Natural killer cell (primary cell): ENCODE measurements at regions not wholly inside any gene's neighbourhood (a gene's known extent, or its start where the extent isn't known, plus 50 kb on each side); places are given as distances from the start of the nearest gene placed in this dataset.

ENCODE experiments used
- ATAC-seq, 3 donors: fragments of 150-1000 bp in 2 of 3; fragments of 200-7000 bp in 1 of 3; cut with Tn5 transposase; 1 replicate in 1 of 3; 2 replicates in 2 of 3; pipeline ENCODE4 v1.10.0; 2021; ENCODE audit warnings: mild to moderate bottlenecking in 2 of 3, moderate library complexity in 2 of 3
- DNase-seq, 2 donors: peaks; one replicate each; pipeline versions ENCODE4 v3.0.0 to v3.0.0-alpha.2; 2013 to 2021; ENCODE audit warnings: mixed read lengths in 1 of 2
- H3K27ac ChIP-seq: one replicate; pipeline ENCODE4 v1.5.1; 2013; ENCODE audit warnings: mild to moderate bottlenecking, low read length
- H3K27me3 ChIP-seq: one replicate; pipeline ENCODE4 v1.6.1; 2013; ENCODE audit warnings: low read length; ENCODE audit not compliant: control insufficient read depth, insufficient read depth
- H3K36me3 ChIP-seq: one replicate; pipeline ENCODE4 v1.6.1; 2013; ENCODE audit warnings: low read length; ENCODE audit not compliant: control insufficient read depth, insufficient read depth
- H3K4me1 ChIP-seq: one replicate; pipeline ENCODE4 v1.6.1; 2013; ENCODE audit warnings: low read length; ENCODE audit not compliant: control insufficient read depth, insufficient read depth
- H3K4me3 ChIP-seq: one replicate; pipeline ENCODE4 v1.5.1; 2013; ENCODE audit warnings: low read length
- H3K9me3 ChIP-seq: one replicate; pipeline ENCODE4 v1.6.1; 2013; ENCODE audit warnings: low read length; ENCODE audit not compliant: control insufficient read depth, insufficient read depth
- H3K27ac Mint-ChIP-seq, 2 donors: one replicate each; pipeline ENCODE4 v1.8.0; 2022; ENCODE audit warnings: mild to moderate bottlenecking in 2 of 2, mixed read lengths in 2 of 2, moderate library complexity in 1 of 2
- H3K27me3 Mint-ChIP-seq, 2 donors: one replicate each; pipeline ENCODE4 v1.8.0; 2022; ENCODE audit warnings: low read depth in 2 of 2, mixed read lengths in 2 of 2
- H3K36me3 Mint-ChIP-seq: one replicate; pipeline ENCODE4 v1.8.0; 2022; ENCODE audit warnings: mixed read lengths
- H3K4me1 Mint-ChIP-seq, 2 donors: one replicate each; pipeline ENCODE4 v1.8.0; 2022; ENCODE audit warnings: mixed read lengths in 2 of 2
- H3K4me3 Mint-ChIP-seq: one replicate; pipeline ENCODE4 v1.8.0; 2022; ENCODE audit warnings: mild to moderate bottlenecking, moderate library complexity, mixed read lengths
- H3K9me3 Mint-ChIP-seq, 2 donors: one replicate each; pipeline ENCODE4 v1.8.0; 2022; ENCODE audit warnings: mixed read lengths in 2 of 2
- CTCF ChIP-seq: fragments of 200-600 bp; IDR thresholded peaks from one replicate; pipeline ENCODE4 v1.8.0; 2022; ENCODE audit warnings: antibody characterized with exemption
- WGBS: methylation state at CpG from one replicate; pipeline ENCODE4 v1.1.7; 2013; ENCODE audit warnings: missing lambda C conversion rate; ENCODE audit not compliant: insufficient coverage; 5-methylcytosine and 5-hydroxymethylcytosine counted together
- intact Hi-C: fragments of 100-400 bp; cut with micrococcal nuclease; formaldehyde crosslinking; loops from one replicate; pipeline ENCODE4 v1.14.2; 2022

DNA sequence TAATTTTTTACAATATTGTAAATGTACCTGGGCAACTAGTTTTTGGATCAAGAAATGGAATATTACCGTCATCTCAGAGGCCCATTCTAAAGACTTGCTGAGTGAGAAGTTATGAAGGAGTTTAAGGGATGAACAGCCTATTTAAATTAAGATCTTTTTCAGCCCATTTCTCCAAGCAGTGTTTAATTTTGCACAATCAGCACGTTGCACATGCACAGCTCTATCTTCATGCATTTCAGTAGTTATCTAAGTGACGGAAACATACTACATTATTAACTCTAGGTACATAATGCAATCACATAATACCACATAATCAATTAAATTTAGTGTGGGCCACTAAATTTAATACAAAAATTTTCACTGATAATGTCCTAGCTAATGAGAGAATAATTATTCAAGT, 582.1 kb upstream of the DSEL start:
- WGBS: 75% methylated on average over 1 of the region's 3 CpGs
- Histone ChIP-seq H3K36me3 (no peaks in the 10 kb centered on the region), H3K27me3 (no peaks in the 10 kb centered on the region), H3K4me1 (no peaks in the 10 kb centered on the region), H3K27ac (no peak overlapping the region), H3K4me3 (no peak overlapping the region), H3K9me3 (no peaks in the 10 kb centered on the region)
- no peaks in the 10 kb centered on the region for H3K4me1 Mint-ChIP-seq
- TF ChIP-seq CTCF: no peak
- intact Hi-C loops: no loop called here
- H3K36me3 Mint-ChIP-seq: no peaks in the 10 kb centered on the region
- H3K9me3 Mint-ChIP-seq: peaks cover 6 to 11% of the 10 kb centered on the region in 2 donors
- no peaks in the 10 kb centered on the region for H3K27me3 Mint-ChIP-seq
- DNase-seq (no peak), ATAC-seq (no peak)
- H3K27ac Mint-ChIP-seq: no peak overlapping the region
- no peak overlapping the region for H3K4me3 Mint-ChIP-seq

DNA sequence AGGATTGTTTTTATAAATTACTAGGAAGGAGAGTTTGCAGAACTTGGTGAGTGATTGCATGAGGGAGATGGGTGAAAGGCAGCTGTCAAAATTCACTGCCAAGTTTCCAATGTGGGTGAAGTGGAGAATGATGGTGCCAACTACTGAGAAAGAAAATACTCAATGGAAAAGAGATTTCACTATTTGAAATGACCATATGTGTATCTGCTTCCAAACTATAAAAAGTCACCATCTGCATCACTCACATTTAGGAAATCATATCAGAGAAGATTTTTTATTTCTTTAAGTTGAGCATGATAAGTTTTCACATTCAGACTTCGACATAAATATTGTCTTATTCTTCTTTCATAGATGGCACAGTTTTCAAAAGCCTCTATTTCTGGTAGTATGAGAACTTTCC, 570.0 kb upstream of the DSEL start:
- Mint-ChIP-seq H3K4me3 (no peak overlapping the region), H3K27me3 (no peaks in the 10 kb centered on the region), H3K27ac (no peak overlapping the region), H3K4me1 (no peaks in the 10 kb centered on the region), H3K36me3 (no peaks in the 10 kb centered on the region), H3K9me3 (peaks cover 2 to 13% of the 10 kb centered on the region in 2 donors)
- DNase-seq (no peak), ATAC-seq (no peak)
- no peaks in the 10 kb centered on the region for H3K4me1 ChIP-seq
- no peaks in the 10 kb centered on the region for H3K27me3 ChIP-seq
- WGBS: 50% methylated on average over 1 of the region's 1 CpG
- no peaks in the 10 kb centered on the region for H3K36me3 ChIP-seq
- TF ChIP-seq CTCF: no peak
- H3K9me3 ChIP-seq: no peaks in the 10 kb centered on the region
- H3K27ac ChIP-seq: no peak overlapping the region
- no peak overlapping the region for H3K4me3 ChIP-seq
- intact Hi-C loops: no loop called here

DNA sequence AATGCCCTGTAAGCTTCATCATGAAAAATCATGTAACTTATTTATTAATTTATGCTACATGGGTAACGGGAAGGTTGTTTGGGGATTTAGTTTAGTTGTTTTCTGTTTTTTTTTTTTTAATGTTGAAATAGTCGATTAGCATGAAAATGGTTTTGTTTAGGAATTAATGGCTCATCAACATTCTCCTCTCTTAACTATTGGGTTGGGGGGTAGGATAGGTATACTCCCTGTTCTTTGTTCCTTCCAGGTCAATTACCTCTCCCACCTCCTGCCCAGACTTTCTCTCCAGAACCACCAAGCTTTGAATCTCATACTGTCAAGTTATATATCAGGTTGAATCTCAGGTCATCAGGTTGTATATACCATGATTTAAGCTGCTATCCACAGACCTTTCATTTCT, 568.7 kb upstream of the DSEL start:
- no peaks in the 10 kb centered on the region for H3K27me3 Mint-ChIP-seq
- H3K27ac ChIP-seq: no peak overlapping the region
- DNase-seq (no peak), ATAC-seq (no peak)
- no peaks in the 10 kb centered on the region for H3K4me1 Mint-ChIP-seq
- no peaks in the 10 kb centered on the region for H3K36me3 ChIP-seq
- H3K4me3 ChIP-seq: no peak overlapping the region
- H3K9me3 ChIP-seq: no peaks in the 10 kb centered on the region
- H3K9me3 Mint-ChIP-seq: peaks cover 2 to 13% of the 10 kb centered on the region in 2 donors
- H3K36me3 Mint-ChIP-seq: no peaks in the 10 kb centered on the region
- no peaks in the 10 kb centered on the region for H3K4me1 ChIP-seq
- no peak for TF ChIP-seq CTCF
- intact Hi-C loops: no loop called here
- no peaks in the 10 kb centered on the region for H3K27me3 ChIP-seq
- no peak overlapping the region for H3K27ac Mint-ChIP-seq
- H3K4me3 Mint-ChIP-seq: no peak overlapping the region
- no CpG with 5 or more reads among the region's 2 CpGs for WGBS

DNA sequence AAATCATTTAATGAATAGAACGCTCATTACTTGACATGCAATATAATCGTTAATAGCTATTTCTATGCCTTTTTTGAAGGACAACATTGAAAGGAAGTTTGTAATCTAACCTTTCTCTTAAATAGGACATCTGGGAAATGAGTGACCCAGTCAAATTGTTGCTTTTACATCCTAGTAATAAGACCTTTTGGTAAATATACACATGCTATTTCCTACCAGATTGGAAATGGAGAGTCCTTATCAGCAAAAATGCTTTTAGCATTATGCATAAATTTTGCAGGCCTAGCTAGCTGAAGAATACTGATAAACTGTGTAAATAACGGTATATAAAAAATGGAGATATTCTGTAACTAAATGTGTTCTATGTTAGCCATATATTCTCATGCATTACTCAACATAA, 567.3 kb upstream of the DSEL start:
- Mint-ChIP-seq H3K27me3 (no peaks in the 10 kb centered on the region), H3K4me3 (no peak overlapping the region), H3K27ac (no peak overlapping the region), H3K36me3 (no peaks in the 10 kb centered on the region), H3K9me3 (peaks cover 3 to 11% of the 10 kb centered on the region in 2 donors), H3K4me1 (no peaks in the 10 kb centered on the region)
- H3K36me3 ChIP-seq: no peaks in the 10 kb centered on the region
- H3K27me3 ChIP-seq: no peaks in the 10 kb centered on the region
- no peak for TF ChIP-seq CTCF
- ATAC-seq (no peak), DNase-seq (no peak)
- H3K4me1 ChIP-seq: no peaks in the 10 kb centered on the region
- intact Hi-C loops: no loop called here
- H3K27ac ChIP-seq: no peak overlapping the region
- H3K9me3 ChIP-seq: no peaks in the 10 kb centered on the region
- no peak overlapping the region for H3K4me3 ChIP-seq
- WGBS: 100% methylated on average over 1 of the region's 3 CpGs
